ENCODE measurements at regions not wholly inside any gene's neighbourhood (a gene's known extent, or its start where the extent isn't known, plus 50 kb on each side); places are given as distances from the start of the nearest gene placed in this dataset.
"Not testable (repeated sequence)": the region's sequence is repeated elsewhere in the genome, so short reads cannot be mapped to it uniquely, and the experiment has no call there.

- POLR2A ChIA-PET = no interaction called here
- no peak for TF ChIP-seq CTCF (IDR thresholded peaks at IDR 0.05; ENCODE audit: insufficient read depth, low read length, missing control alignments)
- no peak overlapping the region for H3K4me3 ChIP-seq (ENCODE audit: low read depth, low read length)
- CTCF ChIA-PET = no interaction called here
- no peak for DNase-seq (ENCODE audit: low read depth, low spot score)
Measured at GRCh38 chr16:5302372-5303114, 204.9 kb upstream of the EEF2KMT start.

GRCh38 chr16:5298202-5298601 is 200.6 kb upstream of the EEF2KMT start:
- POLR2A ChIA-PET = no interaction called here
- CTCF ChIA-PET = no interaction called here
- no peak overlapping the region for H3K4me3 ChIP-seq (ENCODE audit: low read depth, low read length)
- TF ChIP-seq CTCF (IDR thresholded peaks at IDR 0.05; ENCODE audit: insufficient read depth, low read length, missing control alignments) = no peak
- no peak for DNase-seq (ENCODE audit: low read depth, low spot score)

- CTCF ChIA-PET = no interaction called here
- no peak for TF ChIP-seq CTCF (IDR thresholded peaks at IDR 0.05; ENCODE audit: insufficient read depth, low read length, missing control alignments)
- no peak for DNase-seq (ENCODE audit: low read depth, low spot score)
- no peak overlapping the region for H3K4me3 ChIP-seq (ENCODE audit: low read depth, low read length)
- POLR2A ChIA-PET = no interaction called here
Measured at GRCh38 chr16:5296176-5296575, 198.6 kb upstream of the EEF2KMT start.

GRCh38 chr16:5295304-5295703 is 197.7 kb upstream of the EEF2KMT start:
- H3K4me3 ChIP-seq (ENCODE audit: low read depth, low read length); CTCF ChIA-PET; DNase-seq (ENCODE audit: low read depth, low spot score); POLR2A ChIA-PET: not testable (repeated sequence)

- H3K4me3 ChIP-seq (ENCODE audit: low read depth, low read length); DNase-seq (ENCODE audit: low read depth, low spot score); CTCF ChIA-PET; POLR2A ChIA-PET: not testable (repeated sequence)
Measured at GRCh38 chr16:5282152-5282551, 184.6 kb upstream of the EEF2KMT start.

- POLR2A ChIA-PET = no interaction called here
- TF ChIP-seq CTCF (IDR thresholded peaks at IDR 0.05; ENCODE audit: insufficient read depth, low read length, missing control alignments) = no peak
- DNase-seq (ENCODE audit: low read depth, low spot score) = no peak
- no peak overlapping the region for H3K4me3 ChIP-seq (ENCODE audit: low read depth, low read length)
- CTCF ChIA-PET = no interaction called here
Measured at GRCh38 chr16:5257462-5257861, 159.9 kb upstream of the EEF2KMT start.

GRCh38 chr16:5252791-5253190 is 155.2 kb upstream of the EEF2KMT start:
- no peak for DNase-seq (ENCODE audit: low read depth, low spot score)
- no peak for TF ChIP-seq CTCF (IDR thresholded peaks at IDR 0.05; ENCODE audit: insufficient read depth, low read length, missing control alignments)
- no peak overlapping the region for H3K4me3 ChIP-seq (ENCODE audit: low read depth, low read length)
- ChIA-PET CTCF (no interaction called here), POLR2A (no interaction called here)

GRCh38 chr16:5247403-5247802 is 149.8 kb upstream of the EEF2KMT start:
- H3K4me3 ChIP-seq (ENCODE audit: low read depth, low read length); CTCF ChIA-PET; DNase-seq (ENCODE audit: low read depth, low spot score); POLR2A ChIA-PET: not testable (repeated sequence)

GRCh38 chr16:5240278-5240626 is 142.7 kb upstream of the EEF2KMT start:
- CTCF ChIA-PET = interaction anchor here (7.6 kb wide), 1 partner anchor 1403 kb away, joined by 42 read pairs; no protein-coding TSS in a partner anchor
- DNase-seq (ENCODE audit: low read depth, low spot score); POLR2A ChIA-PET; H3K4me3 ChIP-seq (ENCODE audit: low read depth, low read length): not testable (repeated sequence)

Measured in AG04449 (cell line).